Endothelial cell of hepatic sinusoid (primary cell): ENCODE measurements at regions not wholly inside any gene's neighbourhood (a gene's known extent, or its start where the extent isn't known, plus 50 kb on each side); places are given as distances from the start of the nearest gene placed in this dataset.

Source experiments
- in situ Hi-C: cut with HindIII; loops from 2 replicates; pipeline ENCODE4 v1.10.0; 2017; ENCODE audit warnings: low sequenced_read_pairs

GRCh38 chr16:64892835-64893785 lies 228.8 kb downstream of the CDH11 start:
- in situ Hi-C loops, result no loop called here

- in situ Hi-C loops, result no loop called here
These were observed 232.4 kb downstream of the CDH11 start for GRCh38 chr16:64889446-64889845.

GRCh38 chr16:64887651-64888050 lies 234.2 kb downstream of the CDH11 start:
- in situ Hi-C loops, result no loop called here

- in situ Hi-C loops, result no loop called here
These were observed 239.6 kb downstream of the CDH11 start for GRCh38 chr16:64882078-64882784.

- in situ Hi-C loops, result no loop called here
These were observed 240.9 kb downstream of the CDH11 start for GRCh38 chr16:64880994-64881393.

- in situ Hi-C loops, result no loop called here
These were observed 241.9 kb downstream of the CDH11 start for GRCh38 chr16:64880006-64880405.

GRCh38 chr16:64878940-64879339 lies 242.9 kb downstream of the CDH11 start:
- in situ Hi-C loops, result no loop called here

- in situ Hi-C loops, result no loop called here
These were observed 249.8 kb downstream of the CDH11 start for GRCh38 chr16:64872101-64872500.

- in situ Hi-C loops, result no loop called here
These were observed 251.0 kb downstream of the CDH11 start for GRCh38 chr16:64870859-64871258.

GRCh38 chr16:64869781-64870180 lies 252.1 kb downstream of the CDH11 start:
- in situ Hi-C loops, result no loop called here

- in situ Hi-C loops, result no loop called here
These were observed 255.8 kb downstream of the CDH11 start for GRCh38 chr16:64866021-64866420.

- in situ Hi-C loops, result no loop called here
These were observed 256.7 kb downstream of the CDH11 start for GRCh38 chr16:64865069-64865696.

- in situ Hi-C loops, result no loop called here
These were observed 257.5 kb downstream of the CDH11 start for GRCh38 chr16:64864232-64864809.

- in situ Hi-C loops, result no loop called here
These were observed 263.8 kb downstream of the CDH11 start for GRCh38 chr16:64858076-64858475.

GRCh38 chr16:64857411-64857810 lies 264.5 kb downstream of the CDH11 start:
- in situ Hi-C loops, result no loop called here

GRCh38 chr16:64853551-64853950 lies 268.3 kb downstream of the CDH11 start:
- in situ Hi-C loops, result no loop called here

- in situ Hi-C loops, result no loop called here
These were observed 274.9 kb downstream of the CDH11 start for GRCh38 chr16:64846966-64847365.

- in situ Hi-C loops, result no loop called here
These were observed 276.8 kb downstream of the CDH11 start for GRCh38 chr16:64845071-64845470.

- in situ Hi-C loops, result no loop called here
These were observed 280.4 kb downstream of the CDH11 start for GRCh38 chr16:64841482-64841881.

- in situ Hi-C loops, result no loop called here
These were observed 280.8 kb downstream of the CDH11 start for GRCh38 chr16:64841071-64841470.

GRCh38 chr16:64830653-64831052 lies 291.2 kb downstream of the CDH11 start:
- in situ Hi-C loops, result no loop called here
